SK-N-SH treated with all-trans-retinoic acid at 6 μM for 48 hours (cell line): ENCODE measurements at regions not wholly inside any gene's neighbourhood (a gene's known extent, or its start where the extent isn't known, plus 50 kb on each side); places are given as distances from the start of the nearest gene placed in this dataset.
A peak's percentile ranks its signal among the peaks of the same experiment; 100 is the strongest.
"Not testable (repeated sequence)": the region's sequence is repeated elsewhere in the genome, so short reads cannot be mapped to it uniquely, and the experiment has no call there.

Source experiments
- ATAC-seq: fragments of 200-7000 bp; cut with Tn5 transposase; 3 replicates; pipeline ENCODE4 v1.9.1; 2020; ENCODE audit warnings: mild to moderate bottlenecking, moderate library complexity
- ARNTL ChIP-seq: fragments of 450-650 bp; formaldehyde crosslinking; IDR thresholded peaks from 2 replicates; pipeline ENCODE4 v1.5.0; 2020; ENCODE audit warnings: low read depth, mild to moderate bottlenecking, moderate library complexity, borderline replicate concordance
- BACH2 ChIP-seq: fragments of 250-450 bp; sonication (Bioruptor Pico); IDR thresholded peaks from 2 replicates; pipeline ENCODE4 v1.9.0; 2021; ENCODE audit warnings: mild to moderate bottlenecking, borderline replicate concordance
- CREB5 ChIP-seq: fragments of 250-450 bp; sonication (Bioruptor Pico); IDR thresholded peaks from 2 replicates; pipeline ENCODE4 v1.5.1; 2020; ENCODE audit warnings: low read depth, mild to moderate bottlenecking, moderate library complexity
- CSDC2 ChIP-seq: fragments of 250-450 bp; sonication (Bioruptor Pico); IDR thresholded peaks from 2 replicates; pipeline ENCODE4 v1.5.0; 2020; ENCODE audit warnings: mild to moderate bottlenecking, moderate library complexity
- CSRNP3 ChIP-seq: fragments of 250-450 bp; sonication (Bioruptor Pico); IDR thresholded peaks from 2 replicates; pipeline ENCODE4 v1.5.1; 2021; ENCODE audit warnings: mild to moderate bottlenecking, moderate library complexity
- ESRRG ChIP-seq: fragments of 250-450 bp; sonication (Bioruptor Pico); IDR thresholded peaks from 2 replicates; pipeline ENCODE4 v1.6.1; 2021; ENCODE audit warnings: mild to moderate bottlenecking
- GLIS3 ChIP-seq: fragments of 250-450 bp; sonication (Bioruptor Pico); IDR thresholded peaks from 2 replicates; pipeline ENCODE4 v1.5.0; 2020; ENCODE audit warnings: mild to moderate bottlenecking, moderate library complexity
- ISL1 ChIP-seq: fragments of 250-450 bp; sonication (Bioruptor Pico); IDR thresholded peaks from 2 replicates; pipeline ENCODE4 v2.1.2; 2022; ENCODE audit warnings: mild to moderate bottlenecking, moderate library complexity
- PATZ1 ChIP-seq: fragments of 250-450 bp; sonication (Bioruptor Pico); IDR thresholded peaks from 2 replicates; pipeline ENCODE4 v1.8.0; 2020; ENCODE audit warnings: mild to moderate bottlenecking, moderate library complexity, borderline replicate concordance
- POU6F1 ChIP-seq: fragments of 250-450 bp; sonication (Bioruptor Pico); IDR thresholded peaks from 2 replicates; pipeline ENCODE4 v1.8.0; 2021; ENCODE audit warnings: low read depth, mild to moderate bottlenecking, moderate library complexity, borderline replicate concordance
- PPARA ChIP-seq: fragments of 250-450 bp; sonication (Bioruptor Pico); IDR thresholded peaks from 2 replicates; pipeline ENCODE4 v1.5.0; 2020; ENCODE audit warnings: mild to moderate bottlenecking, borderline replicate concordance
- RARB ChIP-seq: fragments of 250-450 bp; sonication (Bioruptor Pico); IDR thresholded peaks from 2 replicates; pipeline ENCODE4 v1.8.0; 2021; ENCODE audit warnings: mild to moderate bottlenecking, moderate library complexity
- SNAI2 ChIP-seq: fragments of 250-450 bp; sonication (Bioruptor Pico); IDR thresholded peaks from 2 replicates; pipeline ENCODE4 v1.5.0; 2020; ENCODE audit warnings: mild to moderate bottlenecking, moderate library complexity
- TCF4 ChIP-seq: fragments of 250-450 bp; sonication (Bioruptor Pico); IDR thresholded peaks from 2 replicates; pipeline ENCODE4 v1.8.0; 2021; ENCODE audit warnings: mild to moderate bottlenecking, moderate library complexity, borderline replicate concordance
- TOX ChIP-seq: fragments of 250-450 bp; sonication (Bioruptor Pico); IDR thresholded peaks from 2 replicates; pipeline ENCODE4 v1.8.0; 2021; ENCODE audit warnings: mild to moderate bottlenecking, moderate library complexity, borderline replicate concordance
- TSHZ2 ChIP-seq: fragments of 250-450 bp; sonication (Bioruptor Pico); IDR thresholded peaks from 2 replicates; pipeline ENCODE4 v1.5.0; 2020; ENCODE audit warnings: mild to moderate bottlenecking, moderate library complexity
- ZFP3 ChIP-seq: fragments of 250-450 bp; sonication (Bioruptor Pico); IDR thresholded peaks from 2 replicates; pipeline ENCODE4 v1.5.0; 2020; ENCODE audit warnings: mild to moderate bottlenecking, moderate library complexity
- ZFP30 ChIP-seq: fragments of 450-650 bp; formaldehyde crosslinking; IDR thresholded peaks from 2 replicates; pipeline ENCODE4 v1.5.0; 2022; ENCODE audit warnings: mild to moderate bottlenecking, moderate library complexity
- ZNF70 ChIP-seq: fragments of 450-650 bp; formaldehyde crosslinking; IDR thresholded peaks from 2 replicates; pipeline ENCODE4 v1.5.0; 2020; ENCODE audit warnings: mild to moderate bottlenecking, moderate library complexity
- ZNF8 ChIP-seq: fragments of 450-650 bp; formaldehyde crosslinking; IDR thresholded peaks from 2 replicates; pipeline ENCODE4 v1.5.0; 2020; ENCODE audit warnings: mild to moderate bottlenecking, moderate library complexity

GRCh38 chr22:23438216-23438615 lies 141.9 kb downstream of the IGLL1 start:
- no peak for ATAC-seq
- no peak for TF ChIP-seq CSRNP3 (CRISPR knock-in tag)
- no peak for TF ChIP-seq ISL1 (CRISPR knock-in tag)
- TF ChIP-seq ZNF8: no peak
- no peak for TF ChIP-seq BACH2
- no peak for TF ChIP-seq TSHZ2 (CRISPR knock-in tag)
- TF ChIP-seq TCF4 (CRISPR knock-in tag): no peak
- no peak for TF ChIP-seq PPARA (CRISPR knock-in tag)
- TF ChIP-seq GLIS3 (CRISPR knock-in tag): no peak
- no peak for TF ChIP-seq ESRRG (CRISPR knock-in tag)
- TF ChIP-seq PATZ1 (CRISPR knock-in tag): no peak
- TF ChIP-seq ZNF70 (CRISPR knock-in tag): no peak
- TF ChIP-seq POU6F1 (CRISPR knock-in tag): no peak
- no peak for TF ChIP-seq ZFP30
- TF ChIP-seq ARNTL (CRISPR knock-in tag): no peak
- TF ChIP-seq ZFP3 (CRISPR knock-in tag): no peak

- no peak for TF ChIP-seq BACH2
- no peak for TF ChIP-seq TOX
- TF ChIP-seq ZNF8: no peak
- TF ChIP-seq GLIS3 (CRISPR knock-in tag): no peak
- TF ChIP-seq CREB5 (CRISPR knock-in tag): no peak
- TF ChIP-seq RARB (CRISPR knock-in tag): no peak
- TF ChIP-seq POU6F1 (CRISPR knock-in tag): no peak
- no peak for TF ChIP-seq ZFP3 (CRISPR knock-in tag)
- no peak for TF ChIP-seq TCF4 (CRISPR knock-in tag)
- TF ChIP-seq CSDC2 (CRISPR knock-in tag): no peak
- no peak for TF ChIP-seq SNAI2 (CRISPR knock-in tag)
- TF ChIP-seq ZFP30: no peak
- no peak for TF ChIP-seq ARNTL (CRISPR knock-in tag)
- no peak for ATAC-seq
Observed at GRCh38 chr22:23437779-23438178, 142.3 kb downstream of the IGLL1 start.

GRCh38 chr22:23437107-23437395 lies 143.0 kb downstream of the IGLL1 start:
- ATAC-seq: peak; percentile 39; the same call in 1 of the 3 replicates

GRCh38 chr22:23436354-23437106 lies 143.6 kb downstream of the IGLL1 start:
- peak; percentile 33; the same call in 2 of the 3 replicates for ATAC-seq

GRCh38 chr22:23435186-23435585 lies 144.9 kb downstream of the IGLL1 start:
- not testable (repeated sequence) for ATAC-seq

GRCh38 chr22:23434198-23434830 lies 145.8 kb downstream of the IGLL1 start:
- ATAC-seq: not testable (repeated sequence)
